ENCODE measurements at regions not wholly inside any gene's neighbourhood (a gene's known extent, or its start where the extent isn't known, plus 50 kb on each side); places are given as distances from the start of the nearest gene placed in this dataset.

DNA sequence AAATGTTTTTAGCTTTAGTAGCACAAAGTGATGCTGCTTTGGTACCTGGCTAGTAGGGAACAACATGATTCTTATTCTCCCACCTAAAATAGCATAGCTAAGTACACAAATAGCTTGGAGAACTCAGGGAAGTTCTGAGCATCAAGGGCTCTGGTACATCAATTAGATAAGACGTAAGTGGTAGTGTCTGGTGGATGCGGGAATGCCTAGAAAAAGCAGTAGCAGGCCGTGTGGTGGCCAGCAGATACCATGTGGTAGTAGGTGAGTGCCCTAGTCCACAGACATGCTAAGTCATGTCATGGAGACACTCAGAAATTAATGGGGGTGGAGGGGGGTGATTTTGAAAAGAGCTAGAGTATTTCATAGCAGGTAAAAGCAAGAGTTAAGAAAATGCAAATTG, 347.3 kb upstream of the NOCT start:
- ATAC-seq (no peak), DNase-seq (no peak)
- H3K36me3 Mint-ChIP-seq, result no peaks in the 10 kb centered on the region
- H3K27me3 Mint-ChIP-seq, result peaks cover 3% of the 10 kb centered on the region
- CTCF ChIA-PET, result no interaction called here
- no peak overlapping the region for H3K4me3 Mint-ChIP-seq
- H3K27ac Mint-ChIP-seq, result no peak overlapping the region
- H3K9me3 Mint-ChIP-seq (ENCODE audit: low read depth), result no peaks in the 10 kb centered on the region
- H3K4me1 Mint-ChIP-seq, result no peaks in the 10 kb centered on the region

DNA sequence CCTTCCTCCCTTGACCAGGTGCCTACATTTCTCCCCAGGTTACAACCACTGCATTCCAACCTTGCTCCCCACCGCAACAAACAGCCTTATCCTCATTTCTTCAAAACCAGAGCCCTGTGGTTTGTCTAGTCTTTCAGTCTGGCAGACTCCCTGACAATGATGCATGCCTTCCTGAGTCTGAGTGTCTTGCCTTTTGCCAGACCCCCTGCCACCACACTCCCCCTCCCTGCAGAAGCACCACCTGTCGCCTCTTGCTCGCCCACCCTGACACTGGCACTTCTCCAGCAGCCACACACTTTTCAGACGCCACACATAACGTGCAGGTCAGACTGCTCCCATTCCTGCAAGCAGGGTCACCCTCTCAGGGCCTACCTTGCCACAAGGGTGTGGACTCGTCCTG, 349.2 kb upstream of the NOCT start:
- no peaks in the 10 kb centered on the region for H3K27me3 Mint-ChIP-seq
- H3K27ac Mint-ChIP-seq, result no peak overlapping the region
- CTCF ChIA-PET, result no interaction called here
- H3K4me1 Mint-ChIP-seq, result no peaks in the 10 kb centered on the region
- no peak for DNase-seq
- H3K9me3 Mint-ChIP-seq (ENCODE audit: low read depth), result no peaks in the 10 kb centered on the region
- H3K36me3 Mint-ChIP-seq, result no peaks in the 10 kb centered on the region
- ATAC-seq, result no peak
- no peak overlapping the region for H3K4me3 Mint-ChIP-seq

- ATAC-seq (no peak), DNase-seq (no peak)
- H3K4me3 Mint-ChIP-seq, result no peak overlapping the region
- CTCF ChIA-PET, result no interaction called here
- H3K27me3 Mint-ChIP-seq, result no peaks in the 10 kb centered on the region
- no peaks in the 10 kb centered on the region for H3K9me3 Mint-ChIP-seq (ENCODE audit: low read depth)
- H3K36me3 Mint-ChIP-seq, result no peaks in the 10 kb centered on the region
- no peak overlapping the region for H3K27ac Mint-ChIP-seq
- H3K4me1 Mint-ChIP-seq, result no peaks in the 10 kb centered on the region
These were observed 349.7 kb upstream of the NOCT start for GRCh38 chr4:138665851-138666250.

DNA sequence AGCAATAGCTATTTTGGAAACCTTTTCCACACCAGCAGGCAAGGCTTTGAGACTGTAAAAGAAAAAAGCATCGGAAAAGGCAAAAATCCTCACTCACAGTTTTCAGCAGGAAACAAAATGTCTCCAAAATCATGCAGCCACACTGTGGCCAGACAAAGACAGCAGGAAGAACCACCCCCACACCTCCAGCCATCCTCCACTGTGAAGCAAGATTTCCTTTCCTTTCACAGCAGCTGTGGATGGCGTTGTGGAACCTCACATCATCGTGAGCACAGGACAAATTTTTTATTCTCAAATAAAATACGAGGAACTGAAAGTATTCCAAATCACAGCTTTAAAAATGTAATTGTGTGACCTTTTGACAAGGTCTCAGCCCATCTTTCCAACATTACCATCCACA, 351.7 kb upstream of the NOCT start:
- DNase-seq, result no peak
- Mint-ChIP-seq H3K9me3 (ENCODE audit: low read depth) (no peaks in the 10 kb centered on the region), H3K4me3 (no peak overlapping the region), H3K36me3 (no peaks in the 10 kb centered on the region), H3K27ac (no peak overlapping the region), H3K4me1 (no peaks in the 10 kb centered on the region), H3K27me3 (no peaks in the 10 kb centered on the region)
- CTCF ChIA-PET, result no interaction called here
- ATAC-seq, result no peak

GRCh38 chr4:138659812-138660316, 355.7 kb upstream of the NOCT start:
- no peaks in the 10 kb centered on the region for H3K4me1 Mint-ChIP-seq
- DNase-seq (no peak), ATAC-seq (no peak)
- no peak overlapping the region for H3K27ac Mint-ChIP-seq
- H3K36me3 Mint-ChIP-seq, result no peaks in the 10 kb centered on the region
- no peaks in the 10 kb centered on the region for H3K27me3 Mint-ChIP-seq
- CTCF ChIA-PET, result no interaction called here
- H3K9me3 Mint-ChIP-seq (ENCODE audit: low read depth), result no peaks in the 10 kb centered on the region
- no peak overlapping the region for H3K4me3 Mint-ChIP-seq

DNA sequence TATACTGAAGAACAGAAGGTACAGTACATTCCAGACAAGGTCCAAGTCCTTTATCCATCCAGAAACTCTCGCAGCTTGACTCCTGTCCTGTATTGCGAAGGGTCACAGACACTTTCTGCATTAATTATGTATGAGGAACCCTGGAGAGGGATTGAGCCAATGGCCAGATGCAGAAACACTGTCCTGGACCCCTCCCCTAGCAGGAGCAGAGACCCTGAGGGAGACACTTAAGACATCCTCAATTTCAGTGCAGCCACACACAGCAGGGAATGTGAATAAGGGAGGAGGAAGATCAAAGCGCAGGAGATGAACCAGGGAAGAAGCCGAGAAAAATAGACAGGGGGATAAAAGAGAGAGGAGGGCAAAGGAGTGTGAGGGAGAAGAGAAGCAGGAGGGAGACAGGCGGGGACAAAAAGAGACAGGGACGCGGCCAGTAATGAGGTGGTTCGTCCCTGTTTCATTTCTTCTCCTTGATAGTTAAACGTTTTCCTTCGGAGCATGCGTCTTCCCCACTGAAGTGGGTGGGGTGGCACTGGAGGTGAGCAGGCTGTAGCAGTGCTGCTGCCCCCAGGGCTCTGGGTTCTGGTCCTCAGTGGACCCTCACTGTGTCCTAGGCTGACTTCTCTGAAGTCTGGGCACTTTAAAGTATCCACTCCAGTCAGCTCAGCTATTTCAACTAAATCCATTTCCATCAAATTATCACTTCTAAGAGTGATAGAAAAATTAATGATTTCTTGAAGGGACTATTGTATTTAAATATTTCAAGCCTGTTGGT, 356.4 kb upstream of the NOCT start:
- H3K27me3 Mint-ChIP-seq, result no peaks in the 10 kb centered on the region
- no peaks in the 10 kb centered on the region for H3K36me3 Mint-ChIP-seq
- H3K4me1 Mint-ChIP-seq, result no peaks in the 10 kb centered on the region
- CTCF ChIA-PET, result interaction anchor here (0.7 kb wide), 1 partner anchor 22 kb away, joined by 3 read pairs; no protein-coding TSS in a partner anchor
- no peak for ATAC-seq
- DNase-seq, result no peak
- H3K27ac Mint-ChIP-seq, result no peak overlapping the region
- no peak overlapping the region for H3K4me3 Mint-ChIP-seq
- H3K9me3 Mint-ChIP-seq (ENCODE audit: low read depth), result no peaks in the 10 kb centered on the region

- DNase-seq, result no peak
- no peak overlapping the region for H3K27ac Mint-ChIP-seq
- H3K9me3 Mint-ChIP-seq (ENCODE audit: low read depth), result no peaks in the 10 kb centered on the region
These were observed 357.1 kb upstream of the NOCT start for GRCh38 chr4:138658518-138658917.

DNA sequence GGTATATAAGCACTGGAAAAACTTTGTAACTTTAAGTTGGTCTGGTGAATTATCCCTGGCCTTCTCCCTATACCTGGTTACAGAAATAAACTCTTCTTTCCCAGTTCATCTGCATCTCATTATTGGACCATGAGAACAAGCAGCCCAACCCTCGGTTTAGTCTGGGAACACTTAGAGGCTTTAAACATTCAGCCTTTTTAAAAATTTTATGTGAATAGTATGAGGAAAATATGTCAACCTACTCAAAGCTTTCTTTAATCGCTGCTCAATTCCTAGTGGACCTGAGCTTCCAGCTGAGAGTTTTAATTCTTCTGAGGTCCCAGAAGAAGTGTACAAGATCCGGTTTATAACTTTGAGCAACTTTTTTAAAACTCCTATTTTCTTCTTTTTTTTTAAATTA, 358.6 kb upstream of the NOCT start:
- no peaks in the 10 kb centered on the region for H3K4me1 Mint-ChIP-seq
- CTCF ChIA-PET, result no interaction called here
- no peak for DNase-seq

More at GRCh38 chr4:138658518-138658917, 357.1 kb upstream of the NOCT start:
- Mint-ChIP-seq H3K36me3 (no peaks in the 10 kb centered on the region), H3K4me1 (no peaks in the 10 kb centered on the region), H3K4me3 (no peak overlapping the region), H3K27me3 (no peaks in the 10 kb centered on the region)
- no peak for ATAC-seq
- CTCF ChIA-PET, result interaction anchor here (0.7 kb wide), 1 partner anchor 22 kb away, joined by 3 read pairs; no protein-coding TSS in a partner anchor

DNA sequence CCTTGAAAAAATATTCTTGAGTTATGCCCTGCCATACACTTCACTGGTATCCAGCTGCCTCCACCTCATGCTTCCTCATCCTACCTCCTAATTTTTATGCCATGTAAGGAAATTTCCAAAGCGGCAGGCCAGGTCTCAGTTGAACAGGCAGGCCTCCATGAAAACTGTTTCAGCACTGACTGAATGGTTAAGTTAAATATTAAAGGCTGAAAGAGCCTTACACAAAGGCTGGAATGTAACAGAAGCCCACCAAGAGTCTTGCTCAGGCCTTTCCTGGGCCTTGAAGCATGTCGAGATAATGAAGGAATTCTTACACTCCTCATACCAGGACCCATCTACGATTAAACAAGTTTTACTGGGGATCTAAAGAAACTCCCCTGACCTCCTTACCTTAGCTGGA, 359.6 kb upstream of the NOCT start:
- Mint-ChIP-seq H3K4me3 (no peak overlapping the region), H3K27me3 (no peaks in the 10 kb centered on the region), H3K36me3 (no peaks in the 10 kb centered on the region), H3K9me3 (ENCODE audit: low read depth) (no peaks in the 10 kb centered on the region), H3K27ac (no peak overlapping the region), H3K4me1 (no peaks in the 10 kb centered on the region)
- ATAC-seq (no peak), DNase-seq (no peak)
- CTCF ChIA-PET, result no interaction called here

More for the DNA sequence above, 358.6 kb upstream of the NOCT start:
- no peak for ATAC-seq
- Mint-ChIP-seq H3K4me3 (no peak overlapping the region), H3K9me3 (ENCODE audit: low read depth) (no peaks in the 10 kb centered on the region), H3K27ac (no peak overlapping the region), H3K36me3 (no peaks in the 10 kb centered on the region), H3K27me3 (no peaks in the 10 kb centered on the region)

GRCh38 chr4:138655286-138655685, 360.3 kb upstream of the NOCT start:
- ATAC-seq (no peak), DNase-seq (no peak)
- Mint-ChIP-seq H3K27ac (no peak overlapping the region), H3K4me3 (no peak overlapping the region), H3K36me3 (no peaks in the 10 kb centered on the region), H3K27me3 (no peaks in the 10 kb centered on the region), H3K9me3 (ENCODE audit: low read depth) (no peaks in the 10 kb centered on the region), H3K4me1 (no peaks in the 10 kb centered on the region)
- CTCF ChIA-PET, result no interaction called here

DNA sequence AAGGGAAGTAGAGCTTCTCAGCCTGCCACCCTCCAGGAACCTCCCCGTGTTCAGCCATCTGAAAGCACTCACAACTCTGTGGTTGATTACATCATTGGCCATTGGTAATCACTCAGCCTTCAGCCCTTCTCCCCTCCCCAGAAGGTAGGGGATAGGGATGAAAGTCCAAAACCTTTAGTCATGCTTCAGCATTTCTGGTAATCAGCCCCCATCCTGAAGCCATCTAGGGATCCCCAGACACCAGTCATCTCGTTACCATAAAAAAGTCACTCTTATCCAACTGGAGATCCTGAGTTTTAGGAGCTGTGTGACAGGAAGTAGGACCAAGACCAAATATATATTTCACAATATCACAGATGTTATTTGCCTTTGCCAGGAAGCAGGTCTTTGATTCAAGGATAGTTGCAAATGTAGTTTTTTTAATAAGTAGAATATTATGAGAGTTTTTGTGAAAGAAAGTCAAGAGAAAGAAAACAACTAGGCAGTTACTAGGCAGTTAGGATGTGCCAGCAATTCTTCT, 364.6 kb upstream of the NOCT start:
- no peak for ATAC-seq
- CTCF ChIA-PET, result no interaction called here
- Mint-ChIP-seq H3K27ac (no peak overlapping the region), H3K4me1 (no peaks in the 10 kb centered on the region), H3K4me3 (no peak overlapping the region), H3K36me3 (no peaks in the 10 kb centered on the region), H3K9me3 (ENCODE audit: low read depth) (no peaks in the 10 kb centered on the region), H3K27me3 (no peaks in the 10 kb centered on the region)
- no peak for DNase-seq

DNA sequence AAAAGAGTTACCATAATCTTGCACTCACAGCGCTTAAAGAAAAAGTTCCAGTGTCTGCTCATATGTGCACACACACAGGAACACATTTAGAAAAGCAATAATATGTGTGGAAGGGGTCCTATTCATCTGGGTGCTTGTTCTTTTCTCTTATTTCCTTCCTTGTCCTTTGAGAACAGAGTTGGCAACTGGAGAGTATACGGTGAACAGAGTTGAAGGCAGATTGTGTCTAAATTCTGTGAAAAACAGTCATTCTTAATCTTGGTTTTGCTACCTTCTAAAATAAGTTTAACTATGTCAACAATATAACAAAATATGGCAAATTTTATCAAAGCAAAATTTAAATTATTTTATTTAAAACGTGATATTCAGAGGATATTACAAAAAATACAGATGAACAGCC, 365.1 kb upstream of the NOCT start:
- Mint-ChIP-seq H3K27ac (no peak overlapping the region), H3K9me3 (ENCODE audit: low read depth) (no peaks in the 10 kb centered on the region), H3K4me3 (no peak overlapping the region), H3K27me3 (no peaks in the 10 kb centered on the region), H3K36me3 (no peaks in the 10 kb centered on the region), H3K4me1 (no peaks in the 10 kb centered on the region)
- ATAC-seq (no peak), DNase-seq (no peak)
- CTCF ChIA-PET, result no interaction called here

- DNase-seq (no peak), ATAC-seq (no peak)
- CTCF ChIA-PET, result no interaction called here
- H3K9me3 Mint-ChIP-seq (ENCODE audit: low read depth), result no peaks in the 10 kb centered on the region
- no peaks in the 10 kb centered on the region for H3K4me1 Mint-ChIP-seq
- no peak overlapping the region for H3K4me3 Mint-ChIP-seq
- no peaks in the 10 kb centered on the region for H3K36me3 Mint-ChIP-seq
- no peaks in the 10 kb centered on the region for H3K27me3 Mint-ChIP-seq
- no peak overlapping the region for H3K27ac Mint-ChIP-seq
These were observed 368.1 kb upstream of the NOCT start for GRCh38 chr4:138647433-138647832.

DNA sequence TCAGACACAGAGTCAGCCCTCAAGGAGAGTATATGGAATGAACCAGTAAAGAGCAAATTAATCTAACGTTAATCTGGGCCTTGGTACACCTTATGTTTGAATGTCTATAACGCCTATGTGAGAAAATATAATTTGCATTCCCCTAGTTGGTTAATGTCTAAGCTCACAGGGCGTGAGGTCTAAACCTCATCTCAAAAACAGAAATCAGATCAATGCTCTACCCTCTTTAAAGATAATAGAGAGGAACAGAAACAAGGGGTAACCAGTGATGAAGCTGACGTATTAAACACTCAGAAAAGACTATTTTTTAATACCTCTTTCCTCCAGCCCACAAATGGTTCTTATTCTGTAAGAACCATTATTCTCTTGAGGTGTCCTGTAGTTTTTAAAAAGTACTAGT, 369.2 kb upstream of the NOCT start:
- Mint-ChIP-seq H3K9me3 (ENCODE audit: low read depth) (no peaks in the 10 kb centered on the region), H3K4me3 (no peak overlapping the region), H3K27me3 (no peaks in the 10 kb centered on the region), H3K27ac (no peak overlapping the region), H3K4me1 (no peaks in the 10 kb centered on the region), H3K36me3 (no peaks in the 10 kb centered on the region)
- CTCF ChIA-PET, result no interaction called here
- DNase-seq, result no peak
- no peak for ATAC-seq
